LNCAP (cell line): ENCODE measurements at regions not wholly inside any gene's neighbourhood (a gene's known extent, or its start where the extent isn't known, plus 50 kb on each side); places are given as distances from the start of the nearest gene placed in this dataset.

Experiments used
- CTCF ChIP-seq: fragments of 450-650 bp; IDR thresholded peaks from 2 replicates; pipeline ENCODE4 v1.5.1; 2017; ENCODE audit warnings: mild to moderate bottlenecking

DNA sequence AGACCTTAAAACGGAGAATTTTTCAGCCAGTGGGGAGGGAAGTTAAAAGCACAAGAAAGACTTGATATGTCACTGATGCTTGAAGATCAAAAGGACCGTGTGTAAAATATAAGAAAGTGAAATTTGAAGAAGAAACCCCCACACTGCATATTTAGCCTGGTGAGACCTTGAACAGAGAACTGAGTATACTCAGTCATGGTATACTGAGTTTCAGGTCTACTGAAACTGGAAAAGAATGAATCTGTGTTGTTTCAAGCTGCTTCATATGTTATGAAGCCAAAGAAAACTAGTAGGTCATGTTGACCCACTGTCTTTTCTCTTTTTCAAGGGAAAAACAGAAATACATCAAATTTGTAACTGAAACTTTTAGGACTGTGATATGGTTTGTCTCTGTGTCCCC lies 443.8 kb upstream of the GJE1 start:
- no peak for TF ChIP-seq CTCF

GRCh38 chr6:141685416-141685815 lies 447.3 kb upstream of the GJE1 start:
- no peak for TF ChIP-seq CTCF

GRCh38 chr6:141682391-141682790 lies 450.3 kb upstream of the GJE1 start:
- TF ChIP-seq CTCF: no peak

DNA sequence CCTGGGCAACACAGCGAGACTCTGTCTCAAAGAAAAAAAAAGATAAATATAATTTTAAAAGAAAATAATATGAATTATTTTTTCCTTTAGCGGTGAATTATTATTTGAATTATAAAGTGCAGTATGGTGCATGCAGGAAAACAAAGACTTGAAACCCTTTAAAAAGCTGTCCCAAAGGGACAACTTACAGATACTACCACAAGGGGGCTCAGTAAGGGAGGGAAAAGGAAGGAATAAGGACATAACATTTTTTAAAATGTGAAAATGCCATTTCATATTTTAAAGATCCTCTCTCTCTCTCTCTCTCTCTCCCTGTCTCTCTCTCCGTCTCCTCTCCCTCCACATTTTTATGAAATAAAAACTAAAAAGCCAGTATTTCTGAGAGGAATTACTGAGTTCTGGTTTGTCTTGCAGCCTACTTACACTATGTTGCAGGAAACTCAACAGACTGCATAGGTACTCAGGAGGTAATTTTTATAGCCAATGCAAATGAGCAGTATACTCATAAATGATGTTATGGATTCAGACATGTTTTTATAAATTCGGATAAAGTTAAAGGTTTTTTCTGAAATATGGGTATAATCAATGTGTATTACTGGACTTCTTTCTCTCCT lies 455.0 kb upstream of the GJE1 start:
- peak; percentile 65 for TF ChIP-seq CTCF

DNA sequence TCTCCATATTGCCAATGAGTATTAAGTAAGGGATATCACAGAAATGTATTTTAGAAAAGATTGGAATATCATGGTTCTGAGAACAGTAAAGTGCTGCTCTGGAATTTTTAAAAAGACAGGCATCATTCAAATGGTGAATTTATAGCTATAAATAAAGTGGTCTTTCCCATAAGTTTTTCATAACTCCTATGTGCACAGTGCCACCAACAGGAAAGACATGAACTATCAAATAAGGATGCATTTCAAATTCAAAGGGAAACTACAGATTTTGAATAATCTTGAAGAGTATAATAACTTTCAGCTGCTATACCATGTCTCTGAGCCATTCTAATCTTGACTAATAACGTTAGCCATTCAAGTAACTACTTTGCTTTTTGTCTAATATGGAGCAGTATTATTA lies 456.8 kb upstream of the GJE1 start:
- peak; percentile 58; the same call in 1 of the 2 replicates for TF ChIP-seq CTCF

- no peak for TF ChIP-seq CTCF
Observed at GRCh38 chr6:141669141-141669540, 463.6 kb upstream of the GJE1 start.

DNA sequence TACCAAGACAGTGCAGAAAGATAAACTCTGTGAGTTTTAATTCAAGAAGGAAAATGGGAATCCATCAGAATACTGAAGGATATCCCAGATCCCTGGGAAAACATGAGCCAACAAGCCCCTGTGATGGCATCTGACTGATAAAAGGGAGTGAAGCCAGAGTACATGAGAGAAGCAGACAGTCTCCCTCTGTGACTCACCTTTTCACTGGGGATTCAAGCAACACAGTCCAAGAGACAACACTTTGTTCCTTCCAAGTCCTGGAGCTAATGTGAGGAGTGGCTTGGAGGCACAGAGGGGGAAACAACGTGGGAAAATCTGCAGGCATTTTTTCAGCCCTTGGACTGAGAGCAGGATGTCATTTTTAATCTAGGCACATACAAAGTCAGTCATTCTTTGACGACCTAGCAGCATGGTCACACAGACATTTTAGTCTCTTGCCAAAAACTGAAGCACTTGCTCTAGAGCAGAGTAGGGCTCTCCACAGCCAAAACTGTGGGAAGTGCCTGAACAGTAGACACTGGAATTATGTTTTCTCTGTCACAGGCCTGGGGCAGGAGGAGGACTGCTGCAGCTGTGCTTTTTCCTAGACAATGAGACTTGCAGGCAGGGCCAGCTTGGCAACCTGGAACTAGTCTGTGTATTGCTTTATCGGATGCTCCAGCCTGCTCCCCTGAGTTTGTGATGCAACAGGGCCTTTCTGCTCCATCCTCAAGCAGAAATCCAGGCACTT lies 465.0 kb upstream of the GJE1 start:
- no peak for TF ChIP-seq CTCF
